Spinal cord (tissue), 9 donors: ENCODE measurements at regions not wholly inside any gene's neighbourhood (a gene's known extent, or its start where the extent isn't known, plus 50 kb on each side); places are given as distances from the start of the nearest gene placed in this dataset.

Source experiments
- DNase-seq, 6 donors: peaks; one replicate each; pipeline versions ENCODE4 v3.0.0 to v3.0.0-alpha.2; 2013 to 2015; ENCODE audit warnings: low spot score in 6 of 6, low read depth in 4 of 6
- H3K27ac ChIP-seq: one replicate; pipeline ENCODE4 v1.5.1; 2013; ENCODE audit warnings: low read depth, low read length, control low read depth
- H3K27me3 ChIP-seq: one replicate; pipeline ENCODE4 v1.6.1; 2013; ENCODE audit warnings: low read length; ENCODE audit not compliant: control insufficient read depth, insufficient read depth
- H3K36me3 ChIP-seq: one replicate; pipeline ENCODE4 v1.6.1; 2013; ENCODE audit warnings: low read length; ENCODE audit not compliant: control insufficient read depth, insufficient read depth
- H3K4me1 ChIP-seq: one replicate; pipeline ENCODE4 v1.6.1; 2013; ENCODE audit warnings: low read length; ENCODE audit not compliant: control insufficient read depth, insufficient read depth
- H3K4me3 ChIP-seq: one replicate; pipeline ENCODE4 v1.5.1; 2013; ENCODE audit warnings: low read depth, low read length, control low read depth
- H3K9me3 ChIP-seq: one replicate; pipeline ENCODE4 v1.6.1; 2013; ENCODE audit warnings: low read length; ENCODE audit not compliant: control insufficient read depth, insufficient read depth
- WGBS: methylation state at CpG from one replicate; pipeline ENCODE4 v1.1.5; 2013; ENCODE audit warnings: missing lambda C conversion rate; ENCODE audit not compliant: insufficient coverage; 5-methylcytosine and 5-hydroxymethylcytosine counted together
- donor health status: healthy.

- Histone ChIP-seq H3K4me1 (no peaks in the 10 kb centered on the region), H3K36me3 (no peaks in the 10 kb centered on the region), H3K4me3 (no peak overlapping the region), H3K9me3 (no peaks in the 10 kb centered on the region), H3K27me3 (no peaks in the 10 kb centered on the region), H3K27ac (no peak overlapping the region)
- WGBS, result 91% methylated on average over 1 of the region's 1 CpG
- no peak for DNase-seq
Measured at GRCh38 chr7:116439005-116439404, 60.5 kb upstream of the CAV2 start.

DNA sequence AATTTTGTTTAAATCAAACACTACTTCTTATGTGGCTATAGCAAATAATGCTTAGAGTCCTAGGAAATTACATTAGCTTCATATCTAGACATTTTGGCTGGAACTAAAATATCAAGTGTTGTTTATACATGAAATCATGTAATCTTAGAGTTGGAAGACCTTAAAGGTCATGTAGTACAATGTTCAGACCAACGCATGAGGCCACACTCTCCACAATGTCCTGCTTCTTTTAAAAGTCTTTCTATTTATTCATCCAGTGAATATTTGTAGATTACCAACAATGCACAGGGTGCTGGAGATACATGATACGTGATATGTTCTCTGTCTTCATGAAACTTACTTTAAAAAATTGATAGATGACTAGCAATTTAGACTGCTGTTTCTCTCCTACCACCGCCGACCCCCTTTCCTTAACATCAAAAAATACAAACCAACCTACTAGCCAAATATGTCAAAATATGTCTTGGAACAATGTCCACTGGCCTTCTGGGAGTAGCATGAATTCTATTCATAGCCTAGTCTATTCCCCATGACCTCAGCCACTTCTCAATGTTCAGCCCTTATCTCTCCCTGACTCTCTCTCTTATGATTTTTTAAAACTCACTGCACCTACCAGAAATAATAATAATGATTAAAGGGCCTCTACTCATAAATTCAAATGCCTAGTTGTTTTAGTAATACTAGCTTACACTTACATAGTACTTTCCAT lies 59.5 kb upstream of the CAV2 start:
- Histone ChIP-seq H3K36me3 (no peaks in the 10 kb centered on the region), H3K4me3 (no peak overlapping the region), H3K4me1 (no peaks in the 10 kb centered on the region), H3K27me3 (no peaks in the 10 kb centered on the region), H3K9me3 (no peaks in the 10 kb centered on the region), H3K27ac (no peak overlapping the region)
- 88% methylated on average over 2 of the region's 4 CpGs for WGBS
- no peak for DNase-seq

DNA sequence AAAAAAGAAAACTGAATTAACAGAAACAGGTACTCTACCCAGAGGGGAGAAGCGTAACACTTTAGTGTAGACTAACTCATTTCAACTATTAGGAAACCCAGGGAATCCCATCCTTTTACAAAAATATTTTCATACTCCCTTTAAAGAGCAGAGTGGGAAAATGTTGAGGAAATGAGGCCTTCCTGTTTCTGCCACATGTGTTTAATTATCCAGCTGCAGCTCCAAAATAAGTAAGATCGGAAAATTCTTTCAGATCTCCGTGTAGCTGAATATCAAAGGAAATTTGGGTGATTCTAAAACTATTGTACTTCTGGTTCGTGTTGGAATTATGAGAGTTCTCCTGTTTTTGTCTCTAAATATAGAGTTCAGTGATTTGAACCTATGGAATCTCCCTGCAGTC lies 58.0 kb upstream of the CAV2 start:
- Histone ChIP-seq H3K27ac (peak overlapping the region; percentile 48), H3K9me3 (no peaks in the 10 kb centered on the region), H3K36me3 (no peaks in the 10 kb centered on the region), H3K27me3 (no peaks in the 10 kb centered on the region), H3K4me1 (no peaks in the 10 kb centered on the region), H3K4me3 (no peak overlapping the region)
- WGBS, result 100% methylated on average over 2 of the region's 4 CpGs
- peak in 1 of 6 donors; percentile 15 for DNase-seq

- H3K9me3 ChIP-seq, result no peaks in the 10 kb centered on the region
- DNase-seq, result no peak
- H3K27ac ChIP-seq, result no peak overlapping the region
- H3K36me3 ChIP-seq, result no peaks in the 10 kb centered on the region
- no peak overlapping the region for H3K4me3 ChIP-seq
- H3K4me1 ChIP-seq, result no peaks in the 10 kb centered on the region
- no CpG with 5 or more reads among the region's 1 CpG for WGBS
- H3K27me3 ChIP-seq, result no peaks in the 10 kb centered on the region
Measured at GRCh38 chr7:116443101-116443523, 56.4 kb upstream of the CAV2 start.

DNA sequence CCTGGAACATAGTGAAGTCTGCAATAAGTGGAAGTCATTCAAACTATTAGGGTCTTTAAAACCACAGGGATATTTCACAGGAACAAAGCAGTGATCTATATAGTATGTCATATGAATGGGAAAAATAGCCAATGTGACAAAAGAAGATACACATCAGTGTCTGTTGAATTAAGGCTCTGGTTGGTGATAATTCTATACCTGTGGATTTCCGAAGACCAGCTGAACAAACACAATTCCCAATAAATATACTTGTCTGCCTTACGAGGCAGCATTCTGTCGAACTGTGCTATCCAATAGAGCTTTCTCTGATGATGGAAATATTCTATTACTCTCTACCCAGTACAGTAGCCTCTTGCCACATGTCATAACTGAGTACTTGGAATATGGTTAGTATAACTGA lies 55.9 kb upstream of the CAV2 start:
- Histone ChIP-seq H3K27ac (no peak overlapping the region), H3K36me3 (no peaks in the 10 kb centered on the region), H3K4me3 (no peak overlapping the region), H3K27me3 (no peaks in the 10 kb centered on the region), H3K9me3 (no peaks in the 10 kb centered on the region), H3K4me1 (no peaks in the 10 kb centered on the region)
- WGBS, result no CpG with 5 or more reads among the region's 3 CpGs
- DNase-seq, result no peak

DNA sequence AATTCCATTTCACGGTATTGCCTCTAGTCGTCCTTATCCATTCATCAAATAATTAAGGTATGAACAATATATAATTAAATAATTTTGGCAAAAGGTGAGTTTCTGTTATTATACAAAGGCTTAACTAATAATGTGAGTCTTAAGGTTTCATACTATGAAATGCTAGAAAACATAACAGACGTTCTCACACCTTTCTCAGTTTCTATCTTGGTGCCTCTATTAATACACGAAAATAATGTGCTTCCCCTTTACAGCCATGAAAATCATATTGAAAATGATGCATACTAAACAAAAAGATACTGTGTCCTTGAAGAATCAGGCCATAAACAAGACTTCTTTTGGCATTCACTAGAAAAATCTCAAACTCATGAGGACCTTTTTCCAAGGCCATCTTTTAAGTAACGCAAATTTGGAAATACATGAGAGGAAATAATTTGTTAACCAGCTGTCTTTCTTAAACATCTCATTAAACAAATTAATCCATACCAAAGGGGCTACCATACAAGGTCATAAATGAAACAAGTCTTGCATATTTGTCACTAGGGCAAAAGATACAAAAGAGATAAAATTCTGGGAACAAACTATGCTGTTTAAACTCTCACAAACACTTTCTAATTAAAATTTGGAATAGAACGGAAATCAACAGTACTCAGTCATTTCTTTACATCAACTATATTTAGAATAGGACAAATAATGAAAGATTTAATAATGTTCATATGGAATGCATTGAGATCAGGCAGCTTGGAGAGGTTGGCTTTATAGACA lies 53.9 kb upstream of the CAV2 start:
- Histone ChIP-seq H3K27ac (no peak overlapping the region), H3K4me1 (no peaks in the 10 kb centered on the region), H3K4me3 (no peak overlapping the region), H3K9me3 (no peaks in the 10 kb centered on the region), H3K27me3 (no peaks in the 10 kb centered on the region), H3K36me3 (no peaks in the 10 kb centered on the region)
- DNase-seq, result no peak
- WGBS, result no CpG with 5 or more reads among the region's 6 CpGs

- H3K9me3 ChIP-seq, result no peaks in the 10 kb centered on the region
- H3K4me3 ChIP-seq, result no peak overlapping the region
- H3K4me1 ChIP-seq, result no peaks in the 10 kb centered on the region
- WGBS, result 88% methylated on average over 3 of the region's 5 CpGs
- no peak overlapping the region for H3K27ac ChIP-seq
- no peaks in the 10 kb centered on the region for H3K27me3 ChIP-seq
- DNase-seq, result no peak
- H3K36me3 ChIP-seq, result no peaks in the 10 kb centered on the region
Measured at GRCh38 chr7:116446212-116446855, 53.2 kb upstream of the CAV2 start.

DNA sequence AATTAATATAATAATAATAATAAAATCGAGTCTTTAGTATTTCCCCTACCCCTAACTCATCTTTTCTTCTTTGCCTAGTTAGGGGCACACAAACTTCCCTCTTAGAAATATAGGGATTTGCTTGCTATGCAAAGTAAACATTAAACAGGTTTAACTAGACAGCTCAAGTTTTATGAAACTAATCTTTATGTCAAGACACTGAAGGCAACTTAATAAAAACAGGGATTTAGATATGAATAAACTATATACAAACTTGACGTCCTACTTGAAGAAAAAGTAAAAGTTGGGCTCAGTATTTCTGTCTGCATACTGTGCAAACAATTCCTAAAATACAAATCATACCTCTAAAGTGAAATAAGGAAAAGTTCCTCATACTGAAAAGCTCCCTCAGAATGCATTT lies 52.1 kb upstream of the CAV2 start:
- no peaks in the 10 kb centered on the region for H3K4me1 ChIP-seq
- no peaks in the 10 kb centered on the region for H3K9me3 ChIP-seq
- no peak overlapping the region for H3K27ac ChIP-seq
- no peaks in the 10 kb centered on the region for H3K27me3 ChIP-seq
- DNase-seq, result no peak
- H3K4me3 ChIP-seq, result no peak overlapping the region
- no peaks in the 10 kb centered on the region for H3K36me3 ChIP-seq
- no CpG with 5 or more reads among the region's 2 CpGs for WGBS

GRCh38 chr7:116447966-116448839 lies 51.3 kb upstream of the CAV2 start:
- Histone ChIP-seq H3K27ac (no peak overlapping the region), H3K4me1 (no peaks in the 10 kb centered on the region), H3K27me3 (no peaks in the 10 kb centered on the region), H3K4me3 (no peak overlapping the region), H3K36me3 (no peaks in the 10 kb centered on the region), H3K9me3 (no peaks in the 10 kb centered on the region)
- no peak for DNase-seq
- no CpG with 5 or more reads among the region's 3 CpGs for WGBS
